ENCODE measurements at regions not wholly inside any gene's neighbourhood (a gene's known extent, or its start where the extent isn't known, plus 50 kb on each side); places are given as distances from the start of the nearest gene placed in this dataset.
"Not testable (repeated sequence)": the region's sequence is repeated elsewhere in the genome, so short reads cannot be mapped to it uniquely, and the experiment has no call there.

GRCh38 chr20:29566901-29567635, 1690.4 kb upstream of the DEFB115 start:
- not testable (repeated sequence) for H3K9ac ChIP-seq (ENCODE audit: low read length); H2BK120ac ChIP-seq (ENCODE audit: insufficient read depth, low read length, poor library complexity); H4K12ac ChIP-seq (ENCODE audit: low read depth, low read length); H3K4me2 ChIP-seq (ENCODE audit: low read length); H3K18ac ChIP-seq (ENCODE audit: low read length); H2AFZ ChIP-seq (ENCODE audit: insufficient read depth, low read length, poor library complexity); H2BK12ac ChIP-seq (ENCODE audit: low read length); H3K4ac ChIP-seq (ENCODE audit: low read depth, low read length); H3K23ac ChIP-seq (ENCODE audit: low read length); H3K79me1 ChIP-seq (ENCODE audit: low read length); H3K4me3 ChIP-seq (ENCODE audit: low read depth, low read length); DNase-seq; H4K91ac ChIP-seq (ENCODE audit: low read depth, low read length); H2BK5ac ChIP-seq (ENCODE audit: low read depth, low read length, poor library complexity); H3K27me3 ChIP-seq (ENCODE audit: insufficient read depth, low read length); H3K4me1 ChIP-seq (ENCODE audit: control insufficient read depth in 1 of 2, insufficient read depth in 2 of 2, low read length in 2 of 2); H3K36me3 ChIP-seq (ENCODE audit: control insufficient read depth in 1 of 2, insufficient read depth in 2 of 2, low read length in 2 of 2); H3K79me2 ChIP-seq (ENCODE audit: control insufficient read depth, insufficient read depth, low read length, poor library complexity); H3K14ac ChIP-seq (ENCODE audit: low read length); H2AK5ac ChIP-seq (ENCODE audit: low read length); H3K27ac ChIP-seq (ENCODE audit: low read depth, low read length); H4K8ac ChIP-seq (ENCODE audit: low read depth, low read length)
- WGBS (ENCODE audit: extremely low coverage, insufficient coverage, insufficient read length) = no CpG with 5 or more reads among the region's 44 CpGs
- peaks cover 12% of the 10 kb centered on the region for H3K9me3 ChIP-seq (ENCODE audit: insufficient read depth, low read depth, low read length)

GRCh38 chr20:29567671-29568070, 1689.8 kb upstream of the DEFB115 start:
- H3K14ac ChIP-seq (ENCODE audit: low read length); H2AFZ ChIP-seq (ENCODE audit: insufficient read depth, low read length, poor library complexity); H3K4ac ChIP-seq (ENCODE audit: low read depth, low read length); H3K27me3 ChIP-seq (ENCODE audit: insufficient read depth, low read length); H2BK120ac ChIP-seq (ENCODE audit: insufficient read depth, low read length, poor library complexity); H3K4me3 ChIP-seq (ENCODE audit: low read depth, low read length); H3K4me1 ChIP-seq (ENCODE audit: control insufficient read depth in 1 of 2, insufficient read depth in 2 of 2, low read length in 2 of 2); H2BK12ac ChIP-seq (ENCODE audit: low read length); H3K4me2 ChIP-seq (ENCODE audit: low read length); DNase-seq; H4K8ac ChIP-seq (ENCODE audit: low read depth, low read length); H2BK5ac ChIP-seq (ENCODE audit: low read depth, low read length, poor library complexity); H4K12ac ChIP-seq (ENCODE audit: low read depth, low read length); H3K9ac ChIP-seq (ENCODE audit: low read length); H3K36me3 ChIP-seq (ENCODE audit: control insufficient read depth in 1 of 2, insufficient read depth in 2 of 2, low read length in 2 of 2); H3K79me2 ChIP-seq (ENCODE audit: control insufficient read depth, insufficient read depth, low read length, poor library complexity); H3K79me1 ChIP-seq (ENCODE audit: low read length); H3K23ac ChIP-seq (ENCODE audit: low read length); H4K91ac ChIP-seq (ENCODE audit: low read depth, low read length); H3K18ac ChIP-seq (ENCODE audit: low read length); H2AK5ac ChIP-seq (ENCODE audit: low read length); H3K27ac ChIP-seq (ENCODE audit: low read depth, low read length): not testable (repeated sequence)
- H3K9me3 ChIP-seq (ENCODE audit: insufficient read depth, low read depth, low read length) = peaks cover 12% of the 10 kb centered on the region
- WGBS (ENCODE audit: extremely low coverage, insufficient coverage, insufficient read length) = no CpG with 5 or more reads among the region's 23 CpGs

GRCh38 chr20:29570126-29570525, 1687.3 kb upstream of the DEFB115 start:
- H2BK12ac ChIP-seq (ENCODE audit: low read length); H3K4me2 ChIP-seq (ENCODE audit: low read length); H3K4ac ChIP-seq (ENCODE audit: low read depth, low read length); H4K8ac ChIP-seq (ENCODE audit: low read depth, low read length); H3K79me2 ChIP-seq (ENCODE audit: control insufficient read depth, insufficient read depth, low read length, poor library complexity); H3K14ac ChIP-seq (ENCODE audit: low read length); H3K9ac ChIP-seq (ENCODE audit: low read length); H3K18ac ChIP-seq (ENCODE audit: low read length); H3K27me3 ChIP-seq (ENCODE audit: insufficient read depth, low read length); H3K23ac ChIP-seq (ENCODE audit: low read length); H3K27ac ChIP-seq (ENCODE audit: low read depth, low read length); H4K91ac ChIP-seq (ENCODE audit: low read depth, low read length); H3K79me1 ChIP-seq (ENCODE audit: low read length); H3K4me1 ChIP-seq (ENCODE audit: control insufficient read depth in 1 of 2, insufficient read depth in 2 of 2, low read length in 2 of 2); H2BK120ac ChIP-seq (ENCODE audit: insufficient read depth, low read length, poor library complexity); H2AK5ac ChIP-seq (ENCODE audit: low read length); H4K12ac ChIP-seq (ENCODE audit: low read depth, low read length); H2BK5ac ChIP-seq (ENCODE audit: low read depth, low read length, poor library complexity); H3K4me3 ChIP-seq (ENCODE audit: low read depth, low read length); H3K36me3 ChIP-seq (ENCODE audit: control insufficient read depth in 1 of 2, insufficient read depth in 2 of 2, low read length in 2 of 2); H2AFZ ChIP-seq (ENCODE audit: insufficient read depth, low read length, poor library complexity); DNase-seq: not testable (repeated sequence)
- no CpG with 5 or more reads among the region's 5 CpGs for WGBS (ENCODE audit: extremely low coverage, insufficient coverage, insufficient read length)
- peaks cover 12% of the 10 kb centered on the region for H3K9me3 ChIP-seq (ENCODE audit: insufficient read depth, low read depth, low read length)

GRCh38 chr20:29589530-29589929, 1667.9 kb upstream of the DEFB115 start:
- H3K4ac ChIP-seq (ENCODE audit: low read depth, low read length); H3K36me3 ChIP-seq (ENCODE audit: control insufficient read depth in 1 of 2, insufficient read depth in 2 of 2, low read length in 2 of 2); H2AK5ac ChIP-seq (ENCODE audit: low read length); DNase-seq; H4K12ac ChIP-seq (ENCODE audit: low read depth, low read length); H2BK5ac ChIP-seq (ENCODE audit: low read depth, low read length, poor library complexity); H3K14ac ChIP-seq (ENCODE audit: low read length); H2AFZ ChIP-seq (ENCODE audit: insufficient read depth, low read length, poor library complexity); H3K4me3 ChIP-seq (ENCODE audit: low read depth, low read length); H3K9ac ChIP-seq (ENCODE audit: low read length); H4K91ac ChIP-seq (ENCODE audit: low read depth, low read length); H3K79me2 ChIP-seq (ENCODE audit: control insufficient read depth, insufficient read depth, low read length, poor library complexity); H3K23ac ChIP-seq (ENCODE audit: low read length); H3K4me2 ChIP-seq (ENCODE audit: low read length); H2BK12ac ChIP-seq (ENCODE audit: low read length); H2BK120ac ChIP-seq (ENCODE audit: insufficient read depth, low read length, poor library complexity); H4K8ac ChIP-seq (ENCODE audit: low read depth, low read length); H3K18ac ChIP-seq (ENCODE audit: low read length); H3K27ac ChIP-seq (ENCODE audit: low read depth, low read length); H3K9me3 ChIP-seq (ENCODE audit: insufficient read depth, low read depth, low read length); H3K4me1 ChIP-seq (ENCODE audit: control insufficient read depth in 1 of 2, insufficient read depth in 2 of 2, low read length in 2 of 2); H3K27me3 ChIP-seq (ENCODE audit: insufficient read depth, low read length); H3K79me1 ChIP-seq (ENCODE audit: low read length): not testable (repeated sequence)
- no CpG with 5 or more reads among the region's 2 CpGs for WGBS (ENCODE audit: extremely low coverage, insufficient coverage, insufficient read length)
